Neuron (in vitro differentiated cells): ENCODE measurements at regions not wholly inside any gene's neighbourhood (a gene's known extent, or its start where the extent isn't known, plus 50 kb on each side); places are given as distances from the start of the nearest gene placed in this dataset.

Source experiments
- H2AFZ ChIP-seq: one replicate; pipeline ENCODE4 v1.6.1; 2013; ENCODE audit warnings: low read depth, mild to moderate bottlenecking, inconsistent platforms, low read length, moderate library complexity
- H3K27me3 ChIP-seq: one replicate; pipeline ENCODE4 v1.6.1; 2013; ENCODE audit warnings: low read length; ENCODE audit not compliant: insufficient read depth
- H3K36me3 ChIP-seq: one replicate; pipeline ENCODE4 v1.6.1; 2013; ENCODE audit warnings: low read length; ENCODE audit not compliant: insufficient read depth
- H3K4me1 ChIP-seq: one replicate; pipeline ENCODE4 v1.6.1; 2013; ENCODE audit warnings: low read length; ENCODE audit not compliant: insufficient read depth
- H3K4me3 ChIP-seq: 2 replicates; pipeline ENCODE4 v1.5.1; 2013; ENCODE audit warnings: mild to moderate bottlenecking, low read length, moderate library complexity
- H3K9me3 ChIP-seq: one replicate; pipeline ENCODE4 v1.6.1; 2013; ENCODE audit warnings: low read length

DNA sequence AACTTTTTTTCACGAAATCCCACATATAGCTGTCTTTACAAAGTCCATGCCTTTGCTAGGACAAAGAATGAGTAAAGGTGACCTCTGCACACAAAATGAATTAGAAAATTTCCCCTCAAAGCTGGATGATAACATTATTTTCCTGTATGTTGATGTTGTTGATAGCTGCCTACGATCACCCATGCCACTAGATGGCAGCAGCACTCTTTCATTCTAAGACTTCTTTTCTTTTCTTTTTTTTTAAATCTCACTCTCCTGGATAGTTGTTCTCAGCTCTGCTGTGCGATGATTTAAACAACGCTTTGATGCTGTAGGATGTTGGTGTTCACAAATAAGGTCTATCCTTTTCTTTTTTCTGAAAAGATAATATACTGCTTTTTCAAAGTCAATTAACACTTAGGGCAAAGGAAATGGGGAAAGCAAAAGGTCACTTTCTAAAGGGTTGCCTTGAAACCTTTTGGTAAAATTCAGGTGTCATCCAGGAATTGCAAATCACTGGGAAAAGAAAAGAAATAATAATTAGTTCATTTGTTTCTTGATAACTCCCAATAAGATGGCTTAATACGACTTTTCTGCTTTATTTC is 266.8 kb downstream of the C4orf33 start:
- H3K9me3 ChIP-seq: no peaks in the 10 kb centered on the region
- no peak overlapping the region for H2AFZ ChIP-seq
- H3K4me1 ChIP-seq: peaks cover 2% of the 10 kb centered on the region

DNA sequence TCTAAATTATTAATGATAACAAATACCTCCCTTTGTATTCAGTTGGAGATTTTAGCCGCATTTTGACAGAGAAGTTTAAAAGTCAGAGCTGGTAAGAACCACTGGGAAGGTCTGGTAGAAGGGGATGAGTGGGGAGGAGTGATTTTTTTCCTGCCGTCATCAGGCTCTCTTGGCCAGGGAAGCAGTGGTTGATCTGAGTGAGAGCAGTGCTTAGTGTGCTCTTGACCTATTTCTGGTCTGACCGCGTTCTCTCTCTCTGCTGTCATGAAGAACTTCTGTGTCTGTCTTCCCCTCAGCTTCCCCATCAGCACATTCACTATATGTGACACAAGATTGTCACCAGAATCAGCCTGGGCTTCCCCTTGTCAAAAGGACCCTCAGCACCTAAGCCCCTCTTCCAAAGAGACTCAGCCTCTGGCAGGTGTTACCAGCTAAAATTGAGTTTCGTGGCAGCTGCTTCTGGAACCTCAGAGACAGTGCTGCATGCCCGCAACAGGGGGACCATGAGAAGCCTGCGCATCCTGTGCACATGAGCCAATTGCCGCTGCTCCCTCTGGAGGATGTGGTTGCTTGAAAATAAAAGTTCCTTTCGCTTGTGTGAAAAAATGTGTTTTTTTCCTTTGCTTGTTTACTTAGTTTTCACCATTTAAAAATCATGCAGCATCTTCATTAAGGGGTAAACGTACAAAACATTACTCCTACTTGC is 268.9 kb downstream of the C4orf33 start:
- H3K9me3 ChIP-seq: no peaks in the 10 kb centered on the region
- no peaks in the 10 kb centered on the region for H3K36me3 ChIP-seq
- no peak overlapping the region for H2AFZ ChIP-seq
- H3K4me1 ChIP-seq: peaks cover 2% of the 10 kb centered on the region
- H3K27me3 ChIP-seq: no peaks in the 10 kb centered on the region
- no peak overlapping the region for H3K4me3 ChIP-seq

More for the DNA sequence above, 266.8 kb downstream of the C4orf33 start:
- H3K36me3 ChIP-seq: no peaks in the 10 kb centered on the region
- no peak overlapping the region for H3K4me3 ChIP-seq
- H3K27me3 ChIP-seq: no peaks in the 10 kb centered on the region

DNA sequence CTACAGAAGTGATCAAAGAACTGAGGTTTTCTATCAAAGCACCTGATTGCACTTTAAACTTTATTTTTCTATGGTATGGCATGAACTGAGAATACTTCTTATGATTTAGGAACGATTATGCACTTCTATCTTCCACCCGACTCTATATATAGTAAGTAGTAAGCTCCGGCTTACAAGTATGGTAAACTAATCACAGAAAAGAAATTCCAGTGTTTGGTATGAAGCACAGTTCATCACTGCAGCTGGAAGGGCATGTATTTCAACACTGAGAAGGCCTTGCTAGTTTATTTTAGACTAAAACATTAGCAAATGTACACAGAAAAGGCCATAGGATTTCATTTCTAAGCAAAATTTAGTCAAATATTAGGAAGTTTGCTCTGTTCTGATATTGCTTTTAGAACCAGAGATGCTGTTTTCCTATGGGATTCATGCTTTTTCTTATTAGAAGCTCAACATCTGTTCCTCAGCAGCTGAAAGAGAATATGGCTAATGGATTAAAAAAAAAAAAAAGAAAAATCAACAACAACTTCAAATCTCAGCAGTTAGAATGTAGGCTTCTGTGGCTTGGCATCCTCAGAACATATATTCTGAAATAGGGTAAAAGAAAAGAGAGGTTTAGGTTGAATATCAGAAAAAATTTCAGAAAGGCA is 273.5 kb downstream of the C4orf33 start:
- no peaks in the 10 kb centered on the region for H3K36me3 ChIP-seq
- H3K4me3 ChIP-seq: no peak overlapping the region
- H3K9me3 ChIP-seq: no peaks in the 10 kb centered on the region
- H3K27me3 ChIP-seq: no peaks in the 10 kb centered on the region
- no peak overlapping the region for H2AFZ ChIP-seq
- peaks cover 7% of the 10 kb centered on the region for H3K4me1 ChIP-seq

DNA sequence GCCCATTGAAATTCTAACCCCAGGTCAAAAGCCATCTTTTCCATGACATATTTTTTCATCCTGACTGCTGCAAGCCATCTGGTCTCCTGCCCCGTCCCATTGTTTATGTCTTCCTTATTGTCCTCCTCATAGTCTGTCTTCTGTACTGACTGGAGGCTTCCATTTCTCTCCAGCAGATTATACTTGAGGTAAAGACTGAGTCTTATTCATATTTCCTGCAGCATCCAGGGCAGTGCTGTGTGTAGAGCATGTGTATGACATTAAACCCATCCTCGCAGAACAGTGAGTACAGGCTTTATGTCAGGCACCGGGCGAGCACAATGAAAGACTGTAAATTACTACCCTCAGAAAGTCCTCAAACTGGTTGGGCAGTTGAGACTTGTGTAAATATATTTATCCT is 275.1 kb downstream of the C4orf33 start:
- Histone ChIP-seq H3K4me1 (peaks cover 7% of the 10 kb centered on the region), H3K4me3 (no peak overlapping the region), H3K9me3 (no peaks in the 10 kb centered on the region), H2AFZ (no peak overlapping the region), H3K36me3 (no peaks in the 10 kb centered on the region), H3K27me3 (no peaks in the 10 kb centered on the region)

DNA sequence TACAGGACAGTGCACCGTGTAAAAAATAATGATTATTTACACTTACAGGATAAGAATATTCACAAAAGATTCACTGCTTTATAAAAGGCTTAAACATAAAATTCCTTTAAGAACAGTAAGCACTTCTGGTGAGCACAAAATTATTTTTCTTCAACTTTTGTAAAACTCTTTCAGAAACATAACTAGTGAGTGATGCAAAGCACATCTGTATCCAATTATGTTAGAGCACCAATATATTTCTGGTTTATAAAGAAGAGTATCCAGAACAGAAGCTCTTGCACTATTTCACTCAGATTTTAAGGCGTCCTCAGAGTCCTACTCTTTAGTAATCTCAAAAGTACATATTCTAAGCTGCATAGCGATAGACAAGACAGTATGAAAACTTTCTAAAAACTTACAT is 276.0 kb downstream of the C4orf33 start:
- H3K4me3 ChIP-seq: no peak overlapping the region
- H3K36me3 ChIP-seq: no peaks in the 10 kb centered on the region
- H3K9me3 ChIP-seq: no peaks in the 10 kb centered on the region
- H2AFZ ChIP-seq: no peak overlapping the region
- no peaks in the 10 kb centered on the region for H3K27me3 ChIP-seq
- peaks cover 7% of the 10 kb centered on the region for H3K4me1 ChIP-seq

DNA sequence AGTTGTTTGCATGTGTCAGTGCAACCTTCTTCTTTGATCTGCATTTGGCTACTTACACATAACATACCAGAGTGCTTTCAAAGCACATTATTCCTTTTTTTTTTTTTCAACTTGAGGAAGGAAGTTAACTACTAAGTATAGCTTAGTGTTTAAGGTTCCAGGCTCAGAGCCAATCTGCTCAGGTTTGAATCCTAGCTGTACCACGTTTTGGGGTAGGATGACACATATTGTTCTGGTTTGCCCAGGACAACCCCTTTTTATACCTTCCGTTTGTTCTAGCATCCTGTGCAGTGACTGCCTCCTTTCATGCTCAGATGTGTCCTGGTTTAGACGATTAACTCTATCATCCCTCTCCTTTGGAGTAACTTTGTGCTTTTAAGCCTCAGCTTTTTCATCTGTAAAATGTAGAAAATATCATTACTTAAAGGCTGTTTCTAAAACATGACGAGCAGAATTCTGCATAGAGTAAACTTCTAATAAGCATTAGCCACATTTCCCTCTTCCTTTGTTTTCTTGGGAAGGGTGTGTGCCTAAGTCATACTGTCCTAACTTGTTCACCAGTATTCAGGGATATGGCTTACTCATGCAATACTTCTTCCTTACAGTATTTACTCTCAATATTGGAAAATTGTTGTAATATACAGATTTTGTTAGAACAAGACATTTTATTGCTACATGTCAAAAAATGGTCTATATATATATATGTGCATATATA is 281.3 kb downstream of the C4orf33 start:
- Histone ChIP-seq H3K4me3 (no peak overlapping the region), H3K9me3 (no peaks in the 10 kb centered on the region), H2AFZ (no peak overlapping the region), H3K27me3 (no peaks in the 10 kb centered on the region), H3K4me1 (no peaks in the 10 kb centered on the region), H3K36me3 (no peaks in the 10 kb centered on the region)

DNA sequence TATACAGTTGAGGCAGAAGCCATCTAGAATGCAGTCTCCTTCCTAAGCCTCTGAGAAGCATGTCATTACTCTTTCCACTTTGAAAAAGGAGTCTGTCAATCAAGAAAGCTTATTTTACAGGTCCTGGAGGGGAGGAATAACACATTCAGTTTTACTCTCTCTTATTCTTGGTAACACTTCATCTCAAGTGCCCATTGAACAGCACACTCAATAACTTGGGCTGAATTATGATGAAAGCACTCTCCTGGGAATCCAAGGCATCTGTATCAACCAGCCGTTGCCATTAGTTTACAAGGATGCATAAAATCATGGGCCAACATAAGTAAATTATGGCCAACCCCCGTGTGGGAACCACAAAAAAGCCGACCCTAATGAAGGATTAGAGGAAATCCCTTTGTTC is 282.4 kb downstream of the C4orf33 start:
- no peaks in the 10 kb centered on the region for H3K9me3 ChIP-seq
- H3K4me1 ChIP-seq: no peaks in the 10 kb centered on the region
- H2AFZ ChIP-seq: no peak overlapping the region
- H3K36me3 ChIP-seq: no peaks in the 10 kb centered on the region
- no peak overlapping the region for H3K4me3 ChIP-seq
- no peaks in the 10 kb centered on the region for H3K27me3 ChIP-seq

DNA sequence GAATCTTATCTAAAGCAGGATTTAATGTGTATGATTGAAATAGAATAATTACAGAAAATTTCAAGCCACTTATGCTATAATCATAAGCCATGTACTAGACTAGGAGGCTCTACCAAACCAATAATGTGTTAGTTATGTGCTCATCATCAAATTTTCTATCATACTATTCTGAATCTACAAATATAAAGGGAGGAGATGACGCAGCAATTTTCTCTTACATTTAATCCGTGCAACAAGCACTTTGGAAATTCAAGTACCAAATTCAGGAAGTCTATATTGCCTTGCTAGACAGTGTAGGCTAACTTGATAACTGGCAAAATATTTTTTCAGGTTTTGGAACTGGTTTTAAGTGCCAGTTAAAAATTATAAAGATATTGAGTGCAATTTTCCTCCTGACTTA is 283.5 kb downstream of the C4orf33 start:
- no peaks in the 10 kb centered on the region for H3K9me3 ChIP-seq

DNA sequence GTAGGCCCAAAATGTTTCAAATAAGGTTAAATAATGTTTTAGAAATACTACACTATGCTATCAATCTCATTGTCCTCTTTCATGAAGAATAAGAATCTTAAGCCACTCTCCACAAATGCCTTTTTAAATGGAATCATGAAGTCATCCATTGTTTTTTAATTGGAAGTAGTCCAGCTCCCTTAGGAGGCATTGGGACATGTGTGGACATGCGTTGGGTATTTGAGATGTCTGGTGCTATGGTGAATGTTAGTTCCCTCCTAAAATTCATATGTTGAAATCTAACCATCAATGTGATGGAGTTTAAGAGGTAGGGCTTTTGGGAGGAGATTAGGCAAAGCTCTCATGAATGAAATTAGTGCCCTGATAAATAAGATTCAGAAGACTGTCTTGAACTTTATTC is 289.0 kb downstream of the C4orf33 start:
- Histone ChIP-seq H3K4me3 (no peak overlapping the region), H3K27me3 (no peaks in the 10 kb centered on the region), H3K9me3 (no peaks in the 10 kb centered on the region), H3K36me3 (no peaks in the 10 kb centered on the region), H2AFZ (no peak overlapping the region), H3K4me1 (no peaks in the 10 kb centered on the region)

More for the DNA sequence above, 283.5 kb downstream of the C4orf33 start:
- Histone ChIP-seq H3K4me3 (no peak overlapping the region), H3K36me3 (no peaks in the 10 kb centered on the region), H2AFZ (no peak overlapping the region), H3K4me1 (no peaks in the 10 kb centered on the region), H3K27me3 (no peaks in the 10 kb centered on the region)

DNA sequence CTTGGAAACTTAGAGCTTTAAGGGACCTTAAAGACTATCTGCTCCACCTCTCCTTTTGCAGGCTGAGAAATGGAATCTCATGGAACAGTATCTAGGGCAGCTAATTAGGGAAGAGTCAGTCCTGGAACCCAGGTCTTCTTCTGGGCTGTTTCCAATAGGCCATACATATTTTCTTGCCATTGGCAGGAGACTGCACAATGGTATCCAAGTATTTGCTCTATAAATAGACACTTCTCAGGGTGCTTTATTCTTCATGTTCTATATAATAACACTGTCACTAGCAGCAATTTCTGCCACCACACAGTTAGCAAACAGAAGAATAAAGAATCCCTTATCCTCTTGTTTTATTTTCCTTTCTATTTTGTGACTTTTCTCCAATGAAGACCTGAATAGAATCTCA is 291.7 kb downstream of the C4orf33 start:
- Histone ChIP-seq H3K4me1 (no peaks in the 10 kb centered on the region), H3K9me3 (peaks cover 4% of the 10 kb centered on the region), H2AFZ (no peak overlapping the region), H3K27me3 (no peaks in the 10 kb centered on the region), H3K36me3 (no peaks in the 10 kb centered on the region), H3K4me3 (no peak overlapping the region)

DNA sequence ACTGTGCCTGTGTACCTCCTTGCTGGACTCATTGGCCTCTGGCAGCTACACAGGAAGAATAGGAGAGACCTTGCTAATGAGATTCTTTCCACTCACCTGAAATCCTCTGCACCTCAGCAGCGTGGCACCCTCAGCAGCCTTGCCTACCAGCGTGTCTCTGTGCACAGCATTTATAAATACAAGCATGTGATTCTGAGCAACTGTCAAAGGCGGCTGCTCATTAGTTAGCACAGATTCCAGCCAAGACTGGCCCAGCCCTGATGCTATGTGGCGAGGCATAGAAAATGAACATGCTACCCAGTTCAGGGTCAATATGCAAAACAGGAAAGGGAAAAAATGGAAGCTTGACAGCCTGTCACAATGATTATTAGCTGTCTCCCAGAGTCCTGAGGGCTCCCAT is 298.0 kb downstream of the C4orf33 start:
- Histone ChIP-seq H3K4me1 (peaks cover 5% of the 10 kb centered on the region), H2AFZ (no peak overlapping the region), H3K27me3 (no peaks in the 10 kb centered on the region), H3K4me3 (no peak overlapping the region), H3K9me3 (peaks cover 4% of the 10 kb centered on the region), H3K36me3 (no peaks in the 10 kb centered on the region)

DNA sequence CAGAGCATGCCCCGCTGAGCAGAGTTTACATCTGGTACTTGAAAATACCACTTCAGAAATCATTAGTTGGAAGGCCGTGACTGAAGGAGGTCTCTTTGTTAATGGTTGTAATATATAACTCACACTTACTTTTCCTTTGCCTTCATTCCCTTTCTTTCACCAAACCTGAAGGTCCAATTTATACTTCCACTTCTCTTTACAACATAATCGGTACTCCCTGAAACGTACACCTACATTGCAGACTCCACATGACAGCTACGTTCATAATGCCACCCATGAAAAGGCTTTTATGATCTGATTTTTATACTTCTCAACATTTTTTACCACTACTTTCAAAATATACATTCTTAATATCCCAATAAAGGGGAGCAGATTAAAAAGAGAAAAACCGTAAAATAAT is 298.7 kb downstream of the C4orf33 start:
- peaks cover 4% of the 10 kb centered on the region for H3K9me3 ChIP-seq
- no peaks in the 10 kb centered on the region for H3K27me3 ChIP-seq
- H2AFZ ChIP-seq: no peak overlapping the region
- peaks cover 5% of the 10 kb centered on the region for H3K4me1 ChIP-seq
- no peaks in the 10 kb centered on the region for H3K36me3 ChIP-seq
- H3K4me3 ChIP-seq: no peak overlapping the region

DNA sequence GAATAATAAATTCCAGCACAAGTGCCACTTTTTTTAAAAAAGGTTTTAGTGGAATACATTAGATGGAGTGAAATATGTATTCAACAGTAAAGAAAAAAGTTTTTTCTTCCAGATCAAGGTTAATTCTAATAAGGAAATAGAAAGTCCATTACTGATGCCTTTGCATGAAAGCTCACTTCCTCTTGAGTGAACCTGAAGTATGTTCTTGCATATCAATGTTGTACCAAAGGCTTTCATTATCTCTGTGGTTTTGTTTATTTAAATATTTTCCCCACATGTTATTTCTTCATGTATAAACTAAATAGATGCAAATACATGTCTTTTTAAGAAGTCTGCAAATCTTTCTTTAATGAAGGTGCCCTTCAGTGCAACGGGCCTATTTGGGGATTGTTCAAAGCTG is 307.9 kb downstream of the C4orf33 start:
- H3K4me1 ChIP-seq: peaks cover 7% of the 10 kb centered on the region
- H3K27me3 ChIP-seq: no peaks in the 10 kb centered on the region
- no peaks in the 10 kb centered on the region for H3K36me3 ChIP-seq
- H3K4me3 ChIP-seq: no peak overlapping the region
- H2AFZ ChIP-seq: no peak overlapping the region
- no peaks in the 10 kb centered on the region for H3K9me3 ChIP-seq
